SK-N-SH treated with all-trans-retinoic acid at 6 μM for 48 hours (cell line): ENCODE measurements at regions not wholly inside any gene's neighbourhood (a gene's known extent, or its start where the extent isn't known, plus 50 kb on each side); places are given as distances from the start of the nearest gene placed in this dataset.

Experiments
- ATAC-seq: fragments of 200-7000 bp; cut with Tn5 transposase; 3 replicates; pipeline ENCODE4 v1.9.1; 2020; ENCODE audit warnings: mild to moderate bottlenecking, moderate library complexity
- ARNTL ChIP-seq: fragments of 450-650 bp; formaldehyde crosslinking; IDR thresholded peaks from 2 replicates; pipeline ENCODE4 v1.5.0; 2020; ENCODE audit warnings: low read depth, mild to moderate bottlenecking, moderate library complexity, borderline replicate concordance
- BACH2 ChIP-seq: fragments of 250-450 bp; sonication (Bioruptor Pico); IDR thresholded peaks from 2 replicates; pipeline ENCODE4 v1.9.0; 2021; ENCODE audit warnings: mild to moderate bottlenecking, borderline replicate concordance
- CSDC2 ChIP-seq: fragments of 250-450 bp; sonication (Bioruptor Pico); IDR thresholded peaks from 2 replicates; pipeline ENCODE4 v1.5.0; 2020; ENCODE audit warnings: mild to moderate bottlenecking, moderate library complexity
- ESRRG ChIP-seq: fragments of 250-450 bp; sonication (Bioruptor Pico); IDR thresholded peaks from 2 replicates; pipeline ENCODE4 v1.6.1; 2021; ENCODE audit warnings: mild to moderate bottlenecking
- GLIS3 ChIP-seq: fragments of 250-450 bp; sonication (Bioruptor Pico); IDR thresholded peaks from 2 replicates; pipeline ENCODE4 v1.5.0; 2020; ENCODE audit warnings: mild to moderate bottlenecking, moderate library complexity
- ISL1 ChIP-seq: fragments of 250-450 bp; sonication (Bioruptor Pico); IDR thresholded peaks from 2 replicates; pipeline ENCODE4 v2.1.2; 2022; ENCODE audit warnings: mild to moderate bottlenecking, moderate library complexity
- OSR1 ChIP-seq: fragments of 250-450 bp; sonication (Bioruptor Pico); IDR thresholded peaks from 2 replicates; pipeline ENCODE4 v1.8.0; 2022; ENCODE audit warnings: moderate library complexity, mild to moderate bottlenecking, inconsistent platforms
- RARB ChIP-seq: fragments of 250-450 bp; sonication (Bioruptor Pico); IDR thresholded peaks from 2 replicates; pipeline ENCODE4 v1.8.0; 2021; ENCODE audit warnings: mild to moderate bottlenecking, moderate library complexity
- SNAI2 ChIP-seq: fragments of 250-450 bp; sonication (Bioruptor Pico); IDR thresholded peaks from 2 replicates; pipeline ENCODE4 v1.5.0; 2020; ENCODE audit warnings: mild to moderate bottlenecking, moderate library complexity
- TCF4 ChIP-seq: fragments of 250-450 bp; sonication (Bioruptor Pico); IDR thresholded peaks from 2 replicates; pipeline ENCODE4 v1.8.0; 2021; ENCODE audit warnings: mild to moderate bottlenecking, moderate library complexity, borderline replicate concordance
- ZC3H10 ChIP-seq: fragments of 250-450 bp; sonication (Bioruptor Pico); IDR thresholded peaks from 2 replicates; pipeline ENCODE4 v1.5.1; 2021; ENCODE audit warnings: mild to moderate bottlenecking, moderate library complexity
- ZFP3 ChIP-seq: fragments of 250-450 bp; sonication (Bioruptor Pico); IDR thresholded peaks from 2 replicates; pipeline ENCODE4 v1.5.0; 2020; ENCODE audit warnings: mild to moderate bottlenecking, moderate library complexity
- ZFP30 ChIP-seq: fragments of 450-650 bp; formaldehyde crosslinking; IDR thresholded peaks from 2 replicates; pipeline ENCODE4 v1.5.0; 2022; ENCODE audit warnings: mild to moderate bottlenecking, moderate library complexity
- ZNF565 ChIP-seq: fragments of 450-650 bp; formaldehyde crosslinking; conservative IDR thresholded peaks from 2 replicates; pipeline ENCODE4 v1.5.0; 2020; ENCODE audit warnings: low read depth, mild to moderate bottlenecking, moderate library complexity
- ZNF8 ChIP-seq: fragments of 450-650 bp; formaldehyde crosslinking; IDR thresholded peaks from 2 replicates; pipeline ENCODE4 v1.5.0; 2020; ENCODE audit warnings: mild to moderate bottlenecking, moderate library complexity
- TF ChIP-seq, protein P1 (sequence below): fragments of 250-450 bp; sonication (Bioruptor Pico); IDR thresholded peaks from 2 replicates; pipeline ENCODE4 v1.5.0; 2020; ENCODE audit warnings: mild to moderate bottlenecking, moderate library complexity
- TF ChIP-seq, protein P2 (sequence below): fragments of 250-450 bp; sonication (Bioruptor Pico); IDR thresholded peaks from 2 replicates; pipeline ENCODE4 v1.8.0; 2021; ENCODE audit warnings: low read depth, mild to moderate bottlenecking, moderate library complexity, borderline replicate concordance
- TF ChIP-seq, protein P3 (sequence below): fragments of 250-450 bp; sonication (Bioruptor Pico); IDR thresholded peaks from 2 replicates; pipeline ENCODE4 v1.5.1; 2020; ENCODE audit warnings: low read depth, mild to moderate bottlenecking, moderate library complexity
- TF ChIP-seq, protein P4 (sequence below): fragments of 250-450 bp; sonication (Bioruptor Pico); IDR thresholded peaks from 2 replicates; pipeline ENCODE4 v1.8.0; 2020; ENCODE audit warnings: mild to moderate bottlenecking, moderate library complexity, borderline replicate concordance

DNA sequence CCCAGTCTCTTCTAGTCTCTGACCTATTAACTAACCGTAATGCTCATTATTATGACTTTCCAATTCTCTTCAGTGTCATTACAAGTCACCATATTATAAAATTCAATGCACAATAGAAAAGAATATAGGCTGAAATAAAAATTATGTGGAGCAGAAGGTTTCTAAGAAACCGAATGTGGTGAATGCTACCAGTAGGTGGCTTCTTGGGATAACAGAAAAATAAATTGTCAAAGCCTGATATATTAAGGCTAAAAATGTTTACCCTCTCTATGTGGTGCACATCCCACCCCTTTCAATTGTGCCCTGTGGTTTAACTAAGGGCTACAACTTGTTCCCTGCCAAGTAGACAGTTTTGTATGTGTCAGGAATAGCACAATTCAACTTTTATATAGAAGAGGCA, 624.6 kb upstream of the TECRL start:
- no peak for TF ChIP-seq ISL1
- no peak for TF ChIP-seq TCF4 (CRISPR knock-in tag)
- no peak for TF ChIP-seq CSDC2 (CRISPR knock-in tag)
- TF ChIP-seq RARB (CRISPR knock-in tag), result no peak
- no peak for TF ChIP-seq OSR1 (CRISPR knock-in tag)
- no peak for TF ChIP-seq ESRRG
- no peak for TF ChIP-seq ZC3H10 (CRISPR knock-in tag)
- no peak for TF ChIP-seq ZNF8
- no peak for TF ChIP-seq ZNF565 (CRISPR knock-in tag)
- TF ChIP-seq, protein P1, sequence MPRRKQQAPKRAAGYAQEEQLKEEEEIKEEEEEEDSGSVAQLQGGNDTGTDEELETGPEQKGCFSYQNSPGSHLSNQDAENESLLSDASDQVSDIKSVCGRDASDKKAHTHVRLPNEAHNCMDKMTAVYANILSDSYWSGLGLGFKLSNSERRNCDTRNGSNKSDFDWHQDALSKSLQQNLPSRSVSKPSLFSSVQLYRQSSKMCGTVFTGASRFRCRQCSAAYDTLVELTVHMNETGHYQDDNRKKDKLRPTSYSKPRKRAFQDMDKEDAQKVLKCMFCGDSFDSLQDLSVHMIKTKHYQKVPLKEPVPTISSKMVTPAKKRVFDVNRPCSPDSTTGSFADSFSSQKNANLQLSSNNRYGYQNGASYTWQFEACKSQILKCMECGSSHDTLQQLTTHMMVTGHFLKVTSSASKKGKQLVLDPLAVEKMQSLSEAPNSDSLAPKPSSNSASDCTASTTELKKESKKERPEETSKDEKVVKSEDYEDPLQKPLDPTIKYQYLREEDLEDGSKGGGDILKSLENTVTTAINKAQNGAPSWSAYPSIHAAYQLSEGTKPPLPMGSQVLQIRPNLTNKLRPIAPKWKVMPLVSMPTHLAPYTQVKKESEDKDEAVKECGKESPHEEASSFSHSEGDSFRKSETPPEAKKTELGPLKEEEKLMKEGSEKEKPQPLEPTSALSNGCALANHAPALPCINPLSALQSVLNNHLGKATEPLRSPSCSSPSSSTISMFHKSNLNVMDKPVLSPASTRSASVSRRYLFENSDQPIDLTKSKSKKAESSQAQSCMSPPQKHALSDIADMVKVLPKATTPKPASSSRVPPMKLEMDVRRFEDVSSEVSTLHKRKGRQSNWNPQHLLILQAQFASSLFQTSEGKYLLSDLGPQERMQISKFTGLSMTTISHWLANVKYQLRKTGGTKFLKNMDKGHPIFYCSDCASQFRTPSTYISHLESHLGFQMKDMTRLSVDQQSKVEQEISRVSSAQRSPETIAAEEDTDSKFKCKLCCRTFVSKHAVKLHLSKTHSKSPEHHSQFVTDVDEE (CRISPR knock-in tag), result no peak
- TF ChIP-seq, protein P2, sequence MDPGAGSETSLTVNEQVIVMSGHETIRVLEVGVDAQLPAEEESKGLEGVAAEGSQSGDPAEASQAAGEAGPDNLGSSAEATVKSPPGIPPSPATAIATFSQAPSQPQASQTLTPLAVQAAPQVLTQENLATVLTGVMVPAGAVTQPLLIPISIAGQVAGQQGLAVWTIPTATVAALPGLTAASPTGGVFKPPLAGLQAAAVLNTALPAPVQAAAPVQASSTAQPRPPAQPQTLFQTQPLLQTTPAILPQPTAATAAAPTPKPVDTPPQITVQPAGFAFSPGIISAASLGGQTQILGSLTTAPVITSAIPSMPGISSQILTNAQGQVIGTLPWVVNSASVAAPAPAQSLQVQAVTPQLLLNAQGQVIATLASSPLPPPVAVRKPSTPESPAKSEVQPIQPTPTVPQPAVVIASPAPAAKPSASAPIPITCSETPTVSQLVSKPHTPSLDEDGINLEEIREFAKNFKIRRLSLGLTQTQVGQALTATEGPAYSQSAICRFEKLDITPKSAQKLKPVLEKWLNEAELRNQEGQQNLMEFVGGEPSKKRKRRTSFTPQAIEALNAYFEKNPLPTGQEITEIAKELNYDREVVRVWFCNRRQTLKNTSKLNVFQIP (CRISPR knock-in tag), result no peak
- TF ChIP-seq, protein P3, sequence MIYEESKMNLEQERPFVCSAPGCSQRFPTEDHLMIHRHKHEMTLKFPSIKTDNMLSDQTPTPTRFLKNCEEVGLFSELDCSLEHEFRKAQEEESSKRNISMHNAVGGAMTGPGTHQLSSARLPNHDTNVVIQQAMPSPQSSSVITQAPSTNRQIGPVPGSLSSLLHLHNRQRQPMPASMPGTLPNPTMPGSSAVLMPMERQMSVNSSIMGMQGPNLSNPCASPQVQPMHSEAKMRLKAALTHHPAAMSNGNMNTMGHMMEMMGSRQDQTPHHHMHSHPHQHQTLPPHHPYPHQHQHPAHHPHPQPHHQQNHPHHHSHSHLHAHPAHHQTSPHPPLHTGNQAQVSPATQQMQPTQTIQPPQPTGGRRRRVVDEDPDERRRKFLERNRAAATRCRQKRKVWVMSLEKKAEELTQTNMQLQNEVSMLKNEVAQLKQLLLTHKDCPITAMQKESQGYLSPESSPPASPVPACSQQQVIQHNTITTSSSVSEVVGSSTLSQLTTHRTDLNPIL, result no peak
- no peak for TF ChIP-seq ZFP3 (CRISPR knock-in tag)
- TF ChIP-seq SNAI2 (CRISPR knock-in tag), result no peak
- TF ChIP-seq, protein P4, sequence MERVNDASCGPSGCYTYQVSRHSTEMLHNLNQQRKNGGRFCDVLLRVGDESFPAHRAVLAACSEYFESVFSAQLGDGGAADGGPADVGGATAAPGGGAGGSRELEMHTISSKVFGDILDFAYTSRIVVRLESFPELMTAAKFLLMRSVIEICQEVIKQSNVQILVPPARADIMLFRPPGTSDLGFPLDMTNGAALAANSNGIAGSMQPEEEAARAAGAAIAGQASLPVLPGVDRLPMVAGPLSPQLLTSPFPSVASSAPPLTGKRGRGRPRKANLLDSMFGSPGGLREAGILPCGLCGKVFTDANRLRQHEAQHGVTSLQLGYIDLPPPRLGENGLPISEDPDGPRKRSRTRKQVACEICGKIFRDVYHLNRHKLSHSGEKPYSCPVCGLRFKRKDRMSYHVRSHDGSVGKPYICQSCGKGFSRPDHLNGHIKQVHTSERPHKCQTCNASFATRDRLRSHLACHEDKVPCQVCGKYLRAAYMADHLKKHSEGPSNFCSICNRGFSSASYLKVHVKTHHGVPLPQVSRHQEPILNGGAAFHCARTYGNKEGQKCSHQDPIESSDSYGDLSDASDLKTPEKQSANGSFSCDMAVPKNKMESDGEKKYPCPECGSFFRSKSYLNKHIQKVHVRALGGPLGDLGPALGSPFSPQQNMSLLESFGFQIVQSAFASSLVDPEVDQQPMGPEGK (CRISPR knock-in tag), result no peak
- no peak for TF ChIP-seq BACH2 (CRISPR knock-in tag)
- no peak for TF ChIP-seq GLIS3
- TF ChIP-seq ARNTL, result no peak
- TF ChIP-seq, all 23 proteins: peak for 0
- ATAC-seq, result no peak

DNA sequence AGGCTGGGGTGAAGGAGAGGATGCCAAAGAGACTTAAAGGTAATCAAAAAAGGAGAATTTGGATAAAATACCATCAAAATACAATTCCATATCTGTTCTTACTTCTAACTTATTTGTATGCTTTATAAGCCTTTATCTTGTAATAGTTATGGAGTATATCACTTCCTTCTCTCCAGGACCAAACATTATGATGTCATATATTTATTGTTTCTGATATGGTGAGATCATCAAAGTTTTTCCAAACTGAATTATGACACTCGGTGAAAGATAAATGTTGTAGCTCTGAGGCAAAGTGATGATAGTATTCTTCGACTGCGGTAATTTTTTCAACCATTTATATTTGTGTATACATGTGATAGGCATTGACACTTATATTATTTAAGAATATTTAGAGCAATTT, 619.3 kb upstream of the TECRL start:
- no peak for TF ChIP-seq ZFP30
- ATAC-seq, result no peak

DNA sequence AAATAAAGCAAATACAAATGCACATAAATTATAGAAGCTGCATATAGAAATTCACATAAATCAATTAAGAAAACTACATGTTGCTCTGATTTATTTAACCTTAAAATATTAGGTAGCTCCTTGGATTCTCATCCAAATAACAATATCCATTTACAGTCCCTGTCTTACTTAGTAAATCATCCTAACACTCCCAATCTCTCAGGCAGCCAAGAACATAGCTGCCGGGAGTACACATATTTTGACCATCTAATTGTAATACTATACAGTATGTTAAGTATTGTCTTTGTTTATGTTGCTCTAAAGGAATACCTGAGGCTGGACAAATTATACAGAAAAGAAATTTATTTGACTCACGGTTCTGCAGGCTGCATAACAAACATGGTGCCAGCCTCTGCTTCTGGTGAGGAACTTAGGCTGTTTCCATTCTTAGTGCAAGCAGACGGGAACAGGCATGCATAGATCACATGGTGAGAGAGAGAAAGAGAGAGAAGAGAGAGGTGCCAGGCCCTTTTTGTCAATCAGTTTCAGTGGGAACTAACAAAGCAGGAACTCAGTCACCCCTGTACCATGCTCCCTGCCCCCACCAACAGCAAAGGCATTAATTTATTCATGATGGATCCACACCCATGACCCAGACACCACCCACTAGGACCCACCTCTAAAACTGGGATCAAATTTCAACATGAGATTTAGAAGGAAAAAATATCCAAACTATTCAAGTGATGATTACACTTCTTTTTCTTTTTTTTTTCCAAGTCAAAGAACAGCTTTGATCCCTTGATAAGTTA, 614.8 kb upstream of the TECRL start:
- TF ChIP-seq, protein P1 (CRISPR knock-in tag), result no peak
- TF ChIP-seq, protein P2 (CRISPR knock-in tag), result no peak
- TF ChIP-seq, protein P4 (CRISPR knock-in tag), result no peak
- no peak for TF ChIP-seq GLIS3
- no peak for ATAC-seq
